ENCODE measurements at regions not wholly inside any gene's neighbourhood (a gene's known extent, or its start where the extent isn't known, plus 50 kb on each side); places are given as distances from the start of the nearest gene placed in this dataset.
"Not testable (repeated sequence)": the region's sequence is repeated elsewhere in the genome, so short reads cannot be mapped to it uniquely, and the experiment has no call there.

DNA sequence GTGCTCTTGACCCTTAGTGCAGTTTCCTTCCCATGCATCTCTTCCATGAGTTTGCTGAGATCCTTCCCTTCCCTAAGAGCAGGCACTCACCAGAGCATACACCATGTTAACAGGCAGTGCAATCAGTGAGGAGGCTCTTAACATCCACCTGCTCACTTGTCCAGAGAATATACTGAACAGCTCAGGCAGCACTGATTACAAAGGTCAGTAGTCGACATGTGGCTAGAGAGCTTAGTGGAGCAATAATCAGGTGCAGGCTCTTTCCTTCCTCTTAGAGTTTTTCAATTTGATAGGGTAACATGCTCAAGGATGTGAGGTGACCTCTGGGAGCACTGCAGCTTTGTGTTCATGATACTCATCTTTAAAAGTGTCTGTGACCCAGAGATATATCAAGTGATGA is 144.1 kb upstream of the SETBP1 start:
- DNase-seq (ENCODE audit: low read depth in 2 of 2): no peak

DNA sequence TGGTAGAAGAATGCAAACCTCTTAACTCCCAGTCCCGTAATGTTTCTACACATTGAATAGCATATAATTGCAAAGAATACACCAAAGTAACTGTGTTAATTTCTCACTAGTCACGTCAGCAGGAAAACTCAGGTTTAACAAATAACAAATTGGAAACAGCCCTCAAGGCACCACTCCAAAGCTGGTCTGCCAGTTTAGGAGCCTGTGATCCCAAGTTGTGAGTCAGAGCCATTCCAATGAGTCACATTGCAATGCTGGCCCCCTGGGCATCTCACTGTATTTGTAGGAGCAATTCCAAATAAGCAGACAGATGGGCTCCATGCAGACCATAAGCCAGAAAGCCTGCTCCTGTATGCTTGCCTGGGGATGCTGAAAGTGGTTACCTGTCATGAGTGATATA is 143.2 kb upstream of the SETBP1 start:
- no peak for DNase-seq (ENCODE audit: low read depth in 2 of 2)

DNA sequence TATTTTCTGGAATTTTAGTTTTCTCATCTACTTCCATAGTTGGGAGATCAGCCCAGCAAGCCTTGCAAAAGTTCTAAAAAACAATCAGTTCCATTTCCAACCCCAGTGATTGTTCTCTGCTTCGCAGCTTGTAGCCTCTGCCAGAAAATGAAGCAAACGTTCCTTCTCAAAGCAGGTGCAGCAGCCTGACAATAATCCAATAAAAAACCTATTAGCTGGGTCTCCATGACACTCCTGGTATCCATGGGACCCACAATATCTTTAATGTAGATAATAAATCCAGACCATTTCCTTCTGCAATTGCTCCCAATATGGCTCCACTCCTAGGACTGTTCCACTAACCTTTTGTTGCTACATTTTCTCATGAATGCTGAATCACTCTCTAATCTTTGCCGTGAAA is 140.8 kb upstream of the SETBP1 start:
- DNase-seq (ENCODE audit: low read depth in 2 of 2): no peak

DNA sequence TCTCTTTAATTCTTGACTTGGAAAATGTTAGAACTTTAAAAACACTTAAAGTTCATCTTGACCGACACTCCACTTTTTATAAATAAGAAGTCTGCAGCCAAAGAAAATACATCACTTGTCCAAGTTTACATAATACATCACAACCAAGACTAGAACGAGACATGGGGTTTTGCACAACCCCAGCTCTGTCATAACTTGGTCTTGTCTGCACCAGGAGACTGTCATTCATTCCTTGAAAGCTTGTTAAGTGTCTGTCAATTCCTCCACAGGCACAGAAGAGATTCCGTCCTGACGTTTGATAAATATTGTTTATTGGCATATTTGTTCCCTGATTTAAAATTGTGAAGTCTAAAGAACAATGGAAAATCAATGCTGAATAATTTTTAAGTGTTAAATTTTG is 139.5 kb upstream of the SETBP1 start:
- no peak for DNase-seq (ENCODE audit: low read depth in 2 of 2)

DNA sequence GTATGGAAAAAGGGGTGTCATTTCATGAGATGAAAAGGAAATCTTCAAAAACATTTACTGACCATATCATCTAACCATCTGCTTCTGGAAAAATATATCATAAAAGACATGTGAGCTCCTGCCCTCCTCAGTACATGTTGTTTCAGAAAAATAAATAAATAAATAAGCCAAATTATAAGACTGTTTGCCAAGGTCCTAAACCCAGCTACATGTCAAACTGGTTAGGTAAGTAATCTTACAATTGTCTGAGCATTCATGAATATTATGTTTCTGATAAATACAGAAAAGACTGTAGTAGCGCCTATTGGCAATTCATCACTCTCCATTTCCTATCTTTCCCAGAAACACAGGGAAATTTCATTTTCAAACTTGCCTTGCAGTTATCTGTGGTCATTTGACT is 138.9 kb upstream of the SETBP1 start:
- no peak for DNase-seq (ENCODE audit: low read depth in 2 of 2)

DNA sequence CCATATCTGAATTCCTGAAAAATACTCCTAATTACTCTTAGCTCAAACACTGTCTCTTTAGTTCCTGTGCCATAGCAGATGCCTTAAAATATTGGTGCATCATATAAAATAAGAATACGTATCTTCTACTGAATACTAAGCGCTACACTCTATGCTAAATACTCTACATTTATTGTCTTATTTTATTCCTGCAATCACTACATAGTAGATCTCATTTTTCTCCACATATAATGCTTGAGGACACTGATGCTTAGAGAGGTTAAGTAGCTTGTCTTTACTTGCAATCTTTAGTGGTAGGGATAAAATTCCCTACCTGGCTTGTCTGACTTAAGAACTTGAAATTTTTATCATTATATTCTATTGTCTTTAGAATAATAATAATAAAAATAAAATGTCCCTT is 137.3 kb upstream of the SETBP1 start:
- no peak for DNase-seq (ENCODE audit: low read depth in 2 of 2)

DNA sequence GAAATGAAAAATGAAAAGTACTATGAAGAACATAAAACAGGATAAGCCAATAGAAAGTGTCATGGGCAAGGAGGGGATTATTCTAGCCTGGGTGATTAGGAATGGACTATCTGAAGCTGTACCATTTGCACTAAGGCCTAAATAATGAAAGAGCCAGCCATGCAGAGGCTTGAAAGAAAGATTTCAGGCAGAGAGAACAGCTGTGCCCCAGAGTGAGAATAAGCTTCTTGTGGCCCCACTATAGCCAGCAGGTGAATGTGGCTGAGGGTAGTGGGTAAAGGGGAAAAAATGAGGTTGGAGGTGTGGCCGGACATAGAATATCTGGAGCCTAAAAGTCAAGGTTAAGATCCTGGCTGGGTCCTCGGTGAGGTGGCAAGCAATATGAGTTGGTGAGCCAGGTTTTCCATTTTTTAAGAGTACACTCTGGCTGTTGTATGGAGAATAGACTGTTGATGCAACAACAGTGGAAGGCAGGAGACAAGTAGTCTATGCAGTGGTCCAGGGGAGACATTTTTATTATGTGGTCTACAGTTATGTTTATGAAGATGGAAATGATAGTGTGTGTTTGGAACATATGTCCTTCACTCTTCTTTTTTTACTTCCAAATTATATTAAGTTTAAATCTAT is 135.2 kb upstream of the SETBP1 start:
- no peak for DNase-seq (ENCODE audit: low read depth in 2 of 2)

DNA sequence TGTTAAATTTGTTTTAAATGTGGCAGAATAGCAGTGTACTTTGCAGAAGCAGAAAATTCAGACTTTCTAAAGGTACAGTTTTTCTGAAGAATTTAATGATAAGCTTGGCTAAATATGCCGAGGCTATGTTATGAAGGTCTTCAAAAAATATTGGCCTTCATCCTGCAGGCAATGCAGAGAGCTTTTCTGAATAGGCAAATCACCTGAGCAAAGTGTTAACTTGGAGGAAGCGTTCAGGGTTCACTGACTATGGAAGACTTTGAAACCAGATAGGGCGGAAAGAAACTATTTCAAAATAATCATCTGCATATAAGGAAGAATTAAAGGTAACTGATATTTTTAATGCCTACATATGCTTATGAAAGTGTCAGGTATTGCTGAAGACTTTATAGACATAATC is 133.7 kb upstream of the SETBP1 start:
- DNase-seq (ENCODE audit: low read depth in 2 of 2): no peak

DNA sequence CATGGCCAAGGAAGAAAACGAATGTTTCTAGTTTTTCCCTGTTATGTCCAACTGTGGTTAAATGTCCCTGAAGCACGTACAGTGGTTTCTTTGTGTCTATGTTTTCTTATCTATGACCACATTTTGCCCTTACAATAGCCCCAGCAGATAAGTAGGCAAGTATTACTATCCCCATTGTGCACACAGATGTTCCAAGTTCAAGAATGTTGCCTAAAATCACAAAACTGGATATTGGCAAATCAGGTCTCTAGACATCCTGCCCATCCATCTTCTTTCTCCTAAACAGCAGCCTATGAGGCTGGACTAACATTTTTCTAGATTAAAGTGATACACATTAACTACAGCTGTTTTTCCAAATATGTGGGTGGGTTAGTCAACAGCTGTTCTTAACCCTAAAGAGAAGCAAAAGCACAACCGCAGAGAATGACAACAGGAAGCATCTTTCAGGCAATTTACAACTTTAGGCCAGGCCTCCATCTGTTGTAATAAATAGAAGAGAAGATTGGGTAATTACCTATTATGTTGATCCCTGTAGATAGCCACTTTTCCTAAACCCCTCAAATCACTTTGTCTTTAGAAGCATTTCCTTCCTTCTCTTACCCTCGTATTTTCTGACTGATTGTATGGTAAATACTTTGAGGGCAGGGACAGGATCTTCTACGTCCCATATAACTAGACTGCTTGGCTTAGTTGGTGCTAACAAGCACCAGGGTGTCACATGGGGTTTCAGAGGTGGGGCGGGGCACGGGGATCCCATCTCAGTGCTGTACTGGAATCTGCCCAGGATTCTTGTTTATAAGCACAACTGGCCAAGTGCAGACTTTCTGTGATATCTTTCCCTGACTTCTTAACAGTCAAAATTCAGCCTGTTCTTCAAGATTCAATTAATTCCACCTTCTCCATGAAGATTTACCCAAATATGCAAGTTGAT is 132.1 kb upstream of the SETBP1 start:
- DNase-seq (ENCODE audit: low read depth in 2 of 2): no peak

DNA sequence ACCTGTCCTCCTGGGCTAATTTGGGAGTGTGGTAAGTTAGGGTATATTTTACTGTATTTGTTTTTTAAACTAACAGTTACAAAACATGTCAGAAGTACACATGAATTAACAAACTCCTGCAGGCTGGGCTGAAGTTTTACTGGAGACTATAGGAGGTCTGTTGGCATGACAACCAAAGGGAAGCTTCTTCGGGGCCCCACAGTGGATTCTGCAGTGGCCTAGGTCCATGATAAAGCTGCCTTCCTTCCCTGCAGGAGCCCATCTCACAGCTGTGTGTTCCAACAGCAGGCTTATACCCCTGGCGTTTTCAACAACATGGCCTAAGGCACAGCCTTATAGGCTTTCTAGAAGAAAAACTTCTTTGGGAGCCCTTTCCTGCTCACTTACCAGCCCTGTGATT is 128.0 kb upstream of the SETBP1 start:
- DNase-seq (ENCODE audit: low read depth in 2 of 2): no peak

DNA sequence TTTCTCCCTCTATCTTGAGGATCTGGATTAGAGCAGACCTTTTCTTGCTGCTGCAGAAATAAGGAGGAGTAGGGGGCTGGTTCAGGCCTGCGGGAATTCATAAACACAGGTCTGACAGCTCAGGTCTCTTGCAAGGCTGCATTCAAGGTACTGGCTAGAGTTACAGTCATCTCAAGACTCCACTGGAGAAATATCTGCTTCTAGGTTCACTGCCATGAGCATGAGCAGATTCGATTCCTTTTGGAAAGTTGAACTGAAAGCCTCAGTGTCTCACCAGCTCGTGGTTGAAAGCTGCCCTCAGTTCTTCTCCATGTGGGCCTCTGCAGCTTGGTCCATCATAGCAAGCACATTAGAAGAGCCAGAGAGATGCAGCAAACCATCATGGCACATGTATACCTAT is 124.4 kb upstream of the SETBP1 start:
- DNase-seq (ENCODE audit: low read depth in 2 of 2): no peak

DNA sequence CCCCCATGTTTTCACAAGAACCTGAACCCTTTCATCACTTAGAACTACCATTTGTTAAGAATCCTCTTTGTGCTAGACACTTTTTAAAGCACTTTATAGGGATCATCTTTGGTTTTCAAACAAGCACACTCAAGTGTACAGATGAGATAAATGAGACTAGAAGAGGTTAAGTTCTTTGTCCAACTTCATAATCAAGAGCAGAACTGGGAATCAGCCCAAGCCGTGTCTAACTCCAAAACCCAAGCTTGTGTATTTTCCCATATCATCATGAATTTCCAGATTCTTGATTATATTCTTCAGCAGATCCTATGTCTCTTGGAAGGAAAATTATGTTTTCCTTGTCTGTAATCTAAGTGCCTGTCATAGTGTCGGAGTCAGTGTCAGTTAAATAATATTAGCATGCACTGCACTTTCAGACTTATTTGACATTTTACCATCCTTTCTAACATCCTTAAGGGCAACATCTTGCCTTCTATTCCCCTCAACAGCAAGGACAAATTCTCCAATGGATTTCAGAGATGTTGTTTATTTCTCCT is 123.0 kb upstream of the SETBP1 start:
- no peak for DNase-seq (ENCODE audit: low read depth in 2 of 2)

DNA sequence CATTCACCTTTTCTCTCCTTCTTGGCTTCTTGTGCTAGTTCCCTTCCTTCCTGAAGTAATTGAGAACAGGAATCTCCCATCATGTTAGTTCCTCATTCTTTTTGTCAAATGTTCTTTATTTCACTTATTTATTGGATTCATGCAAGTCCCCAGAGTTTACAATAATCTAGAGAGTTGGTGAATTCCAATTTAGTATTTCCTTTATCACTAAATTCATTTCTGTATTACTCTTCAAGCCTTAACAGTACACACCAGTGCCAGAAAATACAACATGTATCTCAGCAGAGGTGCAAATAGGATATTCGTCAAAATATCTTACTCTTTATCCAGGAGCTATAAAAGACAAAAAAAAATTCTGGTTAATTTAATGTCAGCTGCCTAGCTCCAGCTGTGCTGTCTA is 121.9 kb upstream of the SETBP1 start:
- DNase-seq (ENCODE audit: low read depth in 2 of 2): no peak

DNA sequence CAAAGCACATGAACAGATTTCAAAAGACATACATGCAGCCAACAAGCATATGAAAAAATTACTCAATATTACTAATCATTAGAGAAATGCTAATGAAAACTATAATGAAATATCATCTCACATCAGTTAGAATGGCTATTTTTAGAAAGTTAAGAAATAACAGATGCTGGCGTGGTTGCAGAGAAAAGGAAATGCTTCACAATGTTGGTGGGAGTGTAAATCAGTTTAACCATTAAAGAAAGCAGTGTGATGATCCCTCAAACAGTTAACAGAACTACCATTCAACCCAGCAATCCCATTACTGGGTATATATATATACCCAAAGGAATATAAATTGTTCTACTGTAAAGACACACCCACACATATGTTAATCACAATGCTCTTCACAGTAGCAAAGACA is 117.7 kb upstream of the SETBP1 start:
- no peak for DNase-seq (ENCODE audit: low read depth in 2 of 2)

DNA sequence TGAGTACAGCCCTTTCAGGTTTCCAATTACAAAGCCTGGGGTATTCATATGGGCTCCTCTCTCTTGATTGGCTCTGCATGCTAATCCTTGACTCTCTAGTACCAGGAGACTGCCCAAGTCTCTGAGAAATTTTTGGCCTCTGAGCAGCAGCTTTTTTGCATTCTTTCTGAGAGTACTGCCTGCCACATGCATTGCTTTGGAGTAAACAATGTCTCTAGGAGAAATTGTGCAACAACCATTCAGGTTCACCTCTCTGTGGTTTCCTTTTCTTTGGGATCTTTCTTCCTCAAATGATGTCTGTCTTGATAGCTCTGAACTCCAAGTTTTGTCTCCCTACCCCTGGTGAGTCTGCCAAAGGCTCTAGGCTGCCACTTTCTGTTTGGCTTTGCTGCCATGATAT is 115.8 kb upstream of the SETBP1 start:
- no peak for DNase-seq (ENCODE audit: low read depth in 2 of 2)

DNA sequence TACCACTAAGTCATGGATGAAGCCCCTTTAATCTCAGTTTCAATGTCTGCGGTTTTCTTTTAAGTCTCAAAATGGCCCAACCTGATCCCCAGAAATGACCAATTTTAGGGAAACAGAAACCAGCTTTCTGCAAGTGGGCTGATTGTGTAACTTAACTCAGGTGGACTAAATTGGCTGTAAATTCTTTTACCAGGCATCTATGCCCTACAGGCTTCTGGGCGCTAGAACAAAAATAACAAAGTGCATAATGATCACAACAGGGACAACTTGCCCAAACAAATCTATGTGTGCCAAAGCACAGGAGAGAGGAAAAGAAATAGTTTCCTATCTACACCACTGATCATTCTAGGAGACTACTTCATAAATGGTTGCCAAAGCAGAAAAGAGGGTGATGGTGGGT is 112.3 kb upstream of the SETBP1 start:
- no peak for DNase-seq (ENCODE audit: low read depth in 2 of 2)

DNA sequence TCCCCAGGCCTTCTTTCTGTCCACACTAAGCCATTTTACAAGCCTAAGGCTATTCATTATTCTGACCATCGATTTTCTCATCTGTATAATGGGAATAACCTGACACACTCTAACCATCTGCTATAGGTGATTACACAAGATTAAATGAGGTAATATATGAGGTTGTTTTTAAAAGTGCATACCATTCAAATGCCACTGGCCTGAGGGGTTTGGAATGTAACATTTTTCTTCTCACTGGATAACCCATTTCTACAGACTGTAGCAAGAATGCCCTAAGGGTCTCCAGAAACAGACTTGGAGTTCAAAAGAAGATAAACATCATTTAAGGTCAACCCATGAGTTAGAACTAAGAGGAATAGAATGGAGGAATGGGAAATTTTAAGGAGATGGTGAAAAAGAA is 111.7 kb upstream of the SETBP1 start:
- no peak for DNase-seq (ENCODE audit: low read depth in 2 of 2)

DNA sequence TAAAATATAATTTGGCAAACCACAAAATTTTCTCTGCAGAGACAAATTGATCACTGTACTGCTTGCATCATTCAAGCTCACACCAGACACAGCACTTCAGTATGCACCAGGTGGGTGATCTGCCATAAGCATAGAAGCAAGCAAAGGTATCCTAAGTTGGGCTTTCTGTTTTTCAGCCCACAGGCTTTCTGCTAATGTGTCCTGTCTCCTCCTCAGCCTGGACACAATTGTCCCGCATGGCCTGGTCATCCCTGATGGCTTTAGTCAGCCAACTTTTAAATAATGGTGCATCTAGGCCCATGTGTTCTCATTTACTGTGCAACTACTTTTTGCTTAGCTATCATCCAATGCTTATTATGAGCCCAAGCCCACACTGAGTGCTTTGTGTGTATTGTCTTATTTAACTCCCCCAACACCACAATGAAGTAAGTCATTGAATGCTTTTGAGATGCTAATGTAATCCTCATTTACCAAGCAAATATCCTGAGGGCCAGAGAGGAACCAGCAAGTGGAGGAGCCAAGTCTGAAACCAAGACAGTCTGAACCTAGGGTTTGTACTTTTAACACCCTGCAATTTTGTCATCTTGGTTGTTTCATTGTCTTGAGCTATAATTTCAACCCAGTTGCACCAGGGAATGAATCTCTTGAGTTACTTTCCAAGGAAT is 111.2 kb upstream of the SETBP1 start:
- no peak for DNase-seq (ENCODE audit: low read depth in 2 of 2)

DNA sequence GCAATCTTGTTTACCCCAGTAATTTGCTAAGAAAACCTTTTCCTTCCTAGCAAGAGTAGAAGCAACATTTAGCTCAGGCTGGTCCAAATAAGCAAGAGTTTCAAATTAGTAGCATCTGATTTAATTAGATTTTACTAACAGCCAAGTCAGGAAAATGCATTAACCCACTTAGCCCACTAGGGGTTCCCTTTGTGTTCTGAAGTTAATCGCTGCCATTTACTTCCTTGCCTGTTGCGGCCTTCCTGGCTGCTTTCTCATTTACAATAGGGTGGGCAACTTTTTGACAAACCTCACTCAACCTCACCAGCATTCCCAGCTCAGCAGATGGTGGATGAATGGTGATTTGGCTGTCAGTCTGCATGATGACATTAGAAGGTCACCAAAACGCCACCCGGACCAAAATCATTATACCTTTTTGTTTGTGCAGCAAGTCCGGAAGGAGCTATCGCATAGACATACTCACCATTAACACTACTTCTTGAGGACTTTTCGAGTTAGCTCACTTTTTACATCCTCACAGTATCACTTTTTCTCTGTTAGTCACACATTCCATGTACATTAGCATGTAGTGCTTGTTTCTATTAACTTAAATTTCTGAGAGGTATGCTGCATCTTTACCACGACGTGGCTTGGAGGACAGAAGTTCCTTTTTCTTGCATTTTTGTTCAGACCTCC is 101.5 kb upstream of the SETBP1 start:
- no peak for DNase-seq (ENCODE audit: low read depth in 2 of 2)

DNA sequence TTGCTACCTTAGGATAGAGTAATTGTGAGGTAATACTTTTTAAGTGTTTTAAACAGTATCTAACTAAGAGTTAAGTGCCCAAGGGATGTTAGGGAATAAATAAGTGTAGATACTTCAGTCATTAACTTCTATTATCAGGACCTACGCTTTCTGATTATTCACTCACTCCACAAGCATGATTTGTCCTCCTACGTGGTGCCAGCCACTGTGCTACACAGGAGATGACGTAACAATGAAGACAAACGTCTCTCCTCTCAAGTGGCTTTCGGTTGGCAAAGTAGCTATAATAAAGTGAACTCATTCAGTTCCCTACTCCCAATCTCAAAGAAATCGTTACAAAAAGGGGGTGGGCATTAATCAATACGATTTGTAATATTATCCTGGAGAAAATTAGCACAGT is 100.9 kb upstream of the SETBP1 start:
- no peak for DNase-seq (ENCODE audit: low read depth in 2 of 2)

DNA sequence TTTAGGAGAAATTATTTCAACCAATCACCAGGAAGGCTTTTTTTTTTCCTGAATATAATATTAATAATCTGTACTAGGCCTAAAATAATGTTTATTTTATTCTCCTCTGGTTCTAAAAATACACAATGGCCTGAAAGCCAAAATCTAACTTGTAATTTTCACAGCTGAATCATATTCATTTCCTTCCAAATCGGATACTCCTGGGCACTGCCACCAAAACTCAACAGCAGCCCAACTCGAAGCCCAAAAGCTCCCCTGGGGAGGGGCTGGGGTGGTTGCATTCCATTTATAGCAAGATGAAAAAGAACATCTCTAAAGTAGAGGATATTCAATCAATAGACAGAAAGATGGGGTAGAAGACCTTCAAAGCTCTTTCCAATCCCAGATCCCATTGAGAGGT is 100.5 kb upstream of the SETBP1 start:
- no peak for DNase-seq (ENCODE audit: low read depth in 2 of 2)

DNA sequence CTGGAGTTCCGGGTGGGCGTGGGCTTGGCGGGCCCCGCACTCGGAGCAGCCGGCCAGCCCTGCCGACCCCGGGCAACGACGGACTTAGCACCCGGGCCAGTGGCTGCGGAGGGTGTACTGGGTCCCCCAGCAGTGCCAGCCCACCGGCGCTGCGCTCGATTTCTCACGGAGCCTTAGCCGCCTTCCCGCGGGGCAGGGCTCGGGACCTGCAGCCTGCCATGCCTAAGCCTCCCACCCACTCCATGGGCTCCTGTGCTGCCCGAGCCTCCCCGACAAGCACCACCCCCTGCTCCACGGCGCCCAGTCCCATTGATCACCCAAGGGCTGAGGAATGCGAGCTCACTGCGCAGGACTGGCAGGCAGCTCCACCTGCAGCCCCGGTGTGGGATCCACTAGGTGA is 99.9 kb upstream of the SETBP1 start:
- DNase-seq (ENCODE audit: low read depth in 2 of 2): not testable (repeated sequence)

Data from activated CD8-positive, alpha-beta memory T cell treated with anti-CD3 and anti-CD28 coated beads for 4 hours (primary cell).